HepG2 (cell line): ENCODE measurements at regions not wholly inside any gene's neighbourhood (a gene's known extent, or its start where the extent isn't known, plus 50 kb on each side); places are given as distances from the start of the nearest gene placed in this dataset.

Experiments used
- ATAC-seq: fragments of 200-7000 bp; cut with Tn5 transposase; 3 replicates; pipeline ENCODE4 v1.9.1; 2020; ENCODE audit warnings: mild to moderate bottlenecking, moderate library complexity
- BruUV-seq: library from RNA; stranded (reverse); fragments of 400-500 nt; replicated peaks from 2 replicates; lab custom pipeline; 2021; lab: Mats Ljungman, UMichigan
- CTCF ChIA-PET: fragments of 300-600 bp; formaldehyde crosslinking; extraction: SDS; loops from one replicate; lab custom pipeline; 2021; ENCODE audit warnings: low total read pairs, inconsistent platforms, low intra/inter-chr PET ratio; lab: Yijun Ruan, JAX
- POLR2A ChIA-PET: fragments of 350-600 bp; sonication (Branson Sonifier 250); formaldehyde crosslinking; loops from one replicate; lab custom pipeline; 2020; ENCODE audit warnings: antibody characterized with exemption, inconsistent platforms; lab: Yijun Ruan, JAX
- DNase-seq: peaks from one replicate; pipeline ENCODE4 v3.0.0-alpha.2; 2015; ENCODE audit warnings: low spot score
- FAIRE-seq: peaks from 3 replicates; lab custom pipeline; 2011; peaks lifted over from hg19 to GRCh38; lab: Jason Lieb, UNC
- H2AFZ ChIP-seq: one replicate; pipeline ENCODE4 v1.6.1; 2011; ENCODE audit warnings: low read length, inconsistent platforms
- H3K27ac ChIP-seq: fragments of 300-600 bp; 3 replicates; pipeline ENCODE4 v1.8.0; 2011; ENCODE audit warnings: mixed run types, mild to moderate bottlenecking, mixed read lengths, low read length, inconsistent platforms; ENCODE audit not compliant: insufficient read depth; ENCODE audit errors: extremely low read length
- H3K27me3 ChIP-seq, 2 experiments: fragments of 200-600 bp in 1 of 2; 2 replicates in 1 of 2; 3 replicates in 1 of 2; pipeline versions ENCODE4 v1.6.0 to v1.8.0; 2011; ENCODE audit warnings: low read length in 2 of 2, mild to moderate bottlenecking in 2 of 2, moderate library complexity in 2 of 2, inconsistent platforms in 1 of 2; ENCODE audit not compliant: insufficient read depth in 2 of 2, control insufficient read depth in 1 of 2
- H3K36me3 ChIP-seq, 2 experiments: fragments of 200-600 bp in 1 of 2; replicated peaks in 1 of 2; 2 replicates in 1 of 2; 3 replicates in 1 of 2; pipeline versions ENCODE4 v1.5.1 to v1.8.0; 2011; ENCODE audit warnings: low read length in 2 of 2, inconsistent platforms in 1 of 2; ENCODE audit not compliant: insufficient read depth in 2 of 2, control insufficient read depth in 1 of 2
- H3K4me1 ChIP-seq: 2 replicates; pipeline ENCODE4 v1.5.1; 2012; ENCODE audit warnings: low read length, inconsistent platforms; ENCODE audit not compliant: insufficient read depth
- H3K4me2 ChIP-seq: 2 replicates; pipeline ENCODE4 v1.6.0; 2011; ENCODE audit warnings: low read depth, low read length, inconsistent platforms
- H3K4me3 ChIP-seq, 3 experiments: fragments of 200-600 bp in 1 of 3; sonication (generic), shearing (Covaris generic) in 1 of 3; replicated peaks in 1 of 3; 2 replicates each; pipeline ENCODE4 v1.5.1; 2011 to 2016; ENCODE audit warnings: low read length in 3 of 3, inconsistent platforms in 2 of 3, low read depth in 2 of 3, mild to moderate bottlenecking in 2 of 3, control low read depth in 1 of 3, mixed read lengths in 1 of 3; ENCODE audit not compliant: insufficient read depth in 1 of 3
- H3K79me2 ChIP-seq: one replicate; pipeline ENCODE4 v1.6.1; 2011; ENCODE audit warnings: low read length, inconsistent platforms; ENCODE audit not compliant: insufficient read depth
- H3K9ac ChIP-seq: 2 replicates; pipeline ENCODE4 v1.6.0; 2011; ENCODE audit warnings: mild to moderate bottlenecking, low read depth, low read length, inconsistent platforms; ENCODE audit not compliant: insufficient read depth
- H3K9me3 ChIP-seq: 2 replicates; pipeline ENCODE4 v1.5.1; 2012; ENCODE audit warnings: mild to moderate bottlenecking, low read length
- H4K20me1 ChIP-seq: 2 replicates; pipeline ENCODE4 v1.6.0; 2011; ENCODE audit warnings: inconsistent platforms, mild to moderate bottlenecking, low read length, moderate library complexity; ENCODE audit not compliant: insufficient read depth
- ARID2 ChIP-seq: sonication (generic); formaldehyde crosslinking; IDR thresholded peaks from 2 replicates; pipeline ENCODE4 v1.8.1; 2022; ENCODE audit warnings: mild to moderate bottlenecking, missing genetic modification reagents, borderline replicate concordance
- ELF1 ChIP-seq: sonication (generic); formaldehyde crosslinking; IDR thresholded peaks from 2 replicates; pipeline ENCODE4 v1.4.0; 2020; ENCODE audit warnings: missing genetic modification reagents
- NR0B2 ChIP-seq: sonication (generic); formaldehyde crosslinking; IDR thresholded peaks from 2 replicates; pipeline ENCODE4 v1.4.0; 2020; ENCODE audit warnings: mild to moderate bottlenecking, missing genetic modification reagents
- RARG ChIP-seq: sonication (generic); formaldehyde crosslinking; IDR thresholded peaks from 2 replicates; pipeline ENCODE4 v1.4.0; 2020; ENCODE audit warnings: low read depth, mild to moderate bottlenecking, missing genetic modification reagents
- XRCC5 ChIP-seq: fragments of 200-400 bp; formaldehyde crosslinking; optimal IDR thresholded peaks from 2 replicates; pipeline ENCODE3; 2017; ENCODE audit warnings: mild to moderate bottlenecking, low read length
- ZIK1 ChIP-seq: sonication (generic); formaldehyde crosslinking; IDR thresholded peaks from 2 replicates; pipeline ENCODE4 v1.5.0; 2020; ENCODE audit warnings: mild to moderate bottlenecking, low read depth, missing genetic modification reagents, borderline replicate concordance
- ZNF678 ChIP-seq: sonication (generic); formaldehyde crosslinking; IDR thresholded peaks from 2 replicates; pipeline ENCODE4 v1.4.0; 2020; ENCODE audit warnings: mild to moderate bottlenecking, missing genetic modification reagents
- ZNF747 ChIP-seq: sonication (generic); formaldehyde crosslinking; IDR thresholded peaks from 2 replicates; pipeline ENCODE4 v1.8.1; 2023; ENCODE audit warnings: missing genetic modification reagents, mild to moderate bottlenecking, borderline replicate concordance
- WGBS: methylation state at CpG from one replicate; pipeline ENCODE4 v1.1.6; 2017; ENCODE audit warnings: low lambda C conversion rate; 5-methylcytosine and 5-hydroxymethylcytosine counted together
- in situ Hi-C: cut with HindIII; loops from 2 replicates; pipeline ENCODE4 v1.10.0; 2017; ENCODE audit warnings: low pct_unique_long_range_greater_than_20kb; ENCODE audit not compliant: extremely low pct_ligation_motif_present
- intact Hi-C: fragments of 100-400 bp; cut with micrococcal nuclease; formaldehyde crosslinking; loops from one replicate; pipeline ENCODE4 v1.10.0; 2022; ENCODE audit not compliant: unreplicated experiment
- TF ChIP-seq, protein P1 (sequence below): sonication (generic); formaldehyde crosslinking; IDR thresholded peaks from 2 replicates; pipeline ENCODE4 v1.9.0; 2021; ENCODE audit warnings: missing genetic modification reagents, borderline replicate concordance

DNA sequence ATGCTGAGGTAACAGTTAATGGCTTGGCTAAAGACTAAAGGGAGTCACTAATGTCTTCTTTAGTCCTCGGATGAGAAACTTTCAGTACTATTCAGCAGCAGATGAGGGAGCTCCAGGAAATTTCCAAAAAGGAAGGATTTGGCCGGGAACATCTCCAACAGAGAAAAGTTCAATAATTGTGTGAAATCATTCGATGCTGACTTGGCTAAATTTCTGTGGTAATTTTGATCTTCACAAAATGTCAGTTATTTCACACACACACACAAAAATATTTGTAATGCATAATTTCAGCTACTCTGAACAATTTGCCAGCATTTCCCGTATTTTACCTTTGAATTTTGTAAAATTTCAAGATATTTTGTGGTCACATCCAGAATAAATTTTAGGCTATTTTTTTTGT lies 462.8 kb upstream of the MDFIC2 start (continued):
- no peak for TF ChIP-seq ELF1

GRCh38 chr3:70774641-70775040 lies 462.2 kb upstream of the MDFIC2 start:
- Histone ChIP-seq H3K27ac (no peak overlapping the region), H3K79me2 (no peaks in the 10 kb centered on the region), H3K4me2 (no peak overlapping the region), H4K20me1 (no peaks in the 10 kb centered on the region), H2AFZ (no peak overlapping the region), H3K27me3 (no peaks in the 10 kb centered on the region), H3K36me3 (no peaks in the 10 kb centered on the region), H3K9me3 (no peaks in the 10 kb centered on the region), H3K9ac (no peak overlapping the region), H3K4me3 (no peak overlapping the region), H3K4me1 (no peaks in the 10 kb centered on the region)
- ChIA-PET POLR2A (no interaction called here), CTCF (no interaction called here)
- WGBS, result 0% methylated on average over 1 of the region's 1 CpG
- ATAC-seq, result no peak
- intact Hi-C loops, result no loop called here
- no peak for TF ChIP-seq ARID2 (CRISPR knock-in tag)
- TF ChIP-seq ZIK1 (CRISPR knock-in tag), result no peak
- TF ChIP-seq RARG (CRISPR knock-in tag), result no peak
- no peak for TF ChIP-seq ZNF678 (CRISPR knock-in tag)
- no peak for TF ChIP-seq ZNF747 (CRISPR knock-in tag)
- TF ChIP-seq NR0B2, result no peak
- TF ChIP-seq, protein P1, sequence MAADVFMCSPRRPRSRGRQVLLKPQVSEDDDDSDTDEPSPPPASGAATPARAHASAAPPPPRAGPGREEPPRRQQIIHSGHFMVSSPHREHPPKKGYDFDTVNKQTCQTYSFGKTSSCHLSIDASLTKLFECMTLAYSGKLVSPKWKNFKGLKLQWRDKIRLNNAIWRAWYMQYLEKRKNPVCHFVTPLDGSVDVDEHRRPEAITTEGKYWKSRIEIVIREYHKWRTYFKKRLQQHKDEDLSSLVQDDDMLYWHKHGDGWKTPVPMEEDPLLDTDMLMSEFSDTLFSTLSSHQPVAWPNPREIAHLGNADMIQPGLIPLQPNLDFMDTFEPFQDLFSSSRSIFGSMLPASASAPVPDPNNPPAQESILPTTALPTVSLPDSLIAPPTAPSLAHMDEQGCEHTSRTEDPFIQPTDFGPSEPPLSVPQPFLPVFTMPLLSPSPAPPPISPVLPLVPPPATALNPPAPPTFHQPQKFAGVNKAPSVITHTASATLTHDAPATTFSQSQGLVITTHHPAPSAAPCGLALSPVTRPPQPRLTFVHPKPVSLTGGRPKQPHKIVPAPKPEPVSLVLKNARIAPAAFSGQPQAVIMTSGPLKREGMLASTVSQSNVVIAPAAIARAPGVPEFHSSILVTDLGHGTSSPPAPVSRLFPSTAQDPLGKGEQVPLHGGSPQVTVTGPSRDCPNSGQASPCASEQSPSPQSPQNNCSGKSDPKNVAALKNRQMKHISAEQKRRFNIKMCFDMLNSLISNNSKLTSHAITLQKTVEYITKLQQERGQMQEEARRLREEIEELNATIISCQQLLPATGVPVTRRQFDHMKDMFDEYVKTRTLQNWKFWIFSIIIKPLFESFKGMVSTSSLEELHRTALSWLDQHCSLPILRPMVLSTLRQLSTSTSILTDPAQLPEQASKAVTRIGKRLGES (CRISPR knock-in tag), result no peak
- TF ChIP-seq XRCC5, result no peak
- in situ Hi-C loops, result no loop called here
- no peak for DNase-seq
- FAIRE-seq, result no peak
- no TSS peak for BruUV-seq
